HepG2 (cell line): ENCODE measurements at regions not wholly inside any gene's neighbourhood (a gene's known extent, or its start where the extent isn't known, plus 50 kb on each side); places are given as distances from the start of the nearest gene placed in this dataset.

Source experiments
- ATAC-seq: fragments of 200-7000 bp; cut with Tn5 transposase; 3 replicates; pipeline ENCODE4 v1.9.1; 2020; ENCODE audit warnings: mild to moderate bottlenecking, moderate library complexity
- BruUV-seq: library from RNA; stranded (reverse); fragments of 400-500 nt; replicated peaks from 2 replicates; lab custom pipeline; 2021; lab: Mats Ljungman, UMichigan
- CTCF ChIA-PET: fragments of 300-600 bp; formaldehyde crosslinking; extraction: SDS; loops from one replicate; lab custom pipeline; 2021; ENCODE audit warnings: low total read pairs, inconsistent platforms, low intra/inter-chr PET ratio; lab: Yijun Ruan, JAX
- POLR2A ChIA-PET: fragments of 350-600 bp; sonication (Branson Sonifier 250); formaldehyde crosslinking; loops from one replicate; lab custom pipeline; 2020; ENCODE audit warnings: antibody characterized with exemption, inconsistent platforms; lab: Yijun Ruan, JAX
- DNase-seq: peaks from one replicate; pipeline ENCODE4 v3.0.0-alpha.2; 2015; ENCODE audit warnings: low spot score
- FAIRE-seq: peaks from 3 replicates; lab custom pipeline; 2011; peaks lifted over from hg19 to GRCh38; lab: Jason Lieb, UNC
- H2AFZ ChIP-seq: one replicate; pipeline ENCODE4 v1.6.1; 2011; ENCODE audit warnings: low read length, inconsistent platforms
- H3K27ac ChIP-seq: fragments of 300-600 bp; 3 replicates; pipeline ENCODE4 v1.8.0; 2011; ENCODE audit warnings: mixed run types, mild to moderate bottlenecking, mixed read lengths, low read length, inconsistent platforms; ENCODE audit not compliant: insufficient read depth; ENCODE audit errors: extremely low read length
- H3K27me3 ChIP-seq, 2 experiments: fragments of 200-600 bp in 1 of 2; 2 replicates in 1 of 2; 3 replicates in 1 of 2; pipeline versions ENCODE4 v1.6.0 to v1.8.0; 2011; ENCODE audit warnings: low read length in 2 of 2, mild to moderate bottlenecking in 2 of 2, moderate library complexity in 2 of 2, inconsistent platforms in 1 of 2; ENCODE audit not compliant: insufficient read depth in 2 of 2, control insufficient read depth in 1 of 2
- H3K36me3 ChIP-seq, 2 experiments: fragments of 200-600 bp in 1 of 2; replicated peaks in 1 of 2; 2 replicates in 1 of 2; 3 replicates in 1 of 2; pipeline versions ENCODE4 v1.5.1 to v1.8.0; 2011; ENCODE audit warnings: low read length in 2 of 2, inconsistent platforms in 1 of 2; ENCODE audit not compliant: insufficient read depth in 2 of 2, control insufficient read depth in 1 of 2
- H3K4me1 ChIP-seq: 2 replicates; pipeline ENCODE4 v1.5.1; 2012; ENCODE audit warnings: low read length, inconsistent platforms; ENCODE audit not compliant: insufficient read depth
- H3K4me2 ChIP-seq: 2 replicates; pipeline ENCODE4 v1.6.0; 2011; ENCODE audit warnings: low read depth, low read length, inconsistent platforms
- H3K4me3 ChIP-seq, 3 experiments: fragments of 200-600 bp in 1 of 3; sonication (generic), shearing (Covaris generic) in 1 of 3; replicated peaks in 1 of 3; 2 replicates each; pipeline ENCODE4 v1.5.1; 2011 to 2016; ENCODE audit warnings: low read length in 3 of 3, inconsistent platforms in 2 of 3, low read depth in 2 of 3, mild to moderate bottlenecking in 2 of 3, control low read depth in 1 of 3, mixed read lengths in 1 of 3; ENCODE audit not compliant: insufficient read depth in 1 of 3
- H3K79me2 ChIP-seq: one replicate; pipeline ENCODE4 v1.6.1; 2011; ENCODE audit warnings: low read length, inconsistent platforms; ENCODE audit not compliant: insufficient read depth
- H3K9ac ChIP-seq: 2 replicates; pipeline ENCODE4 v1.6.0; 2011; ENCODE audit warnings: mild to moderate bottlenecking, low read depth, low read length, inconsistent platforms; ENCODE audit not compliant: insufficient read depth
- H3K9me3 ChIP-seq: 2 replicates; pipeline ENCODE4 v1.5.1; 2012; ENCODE audit warnings: mild to moderate bottlenecking, low read length
- H4K20me1 ChIP-seq: 2 replicates; pipeline ENCODE4 v1.6.0; 2011; ENCODE audit warnings: inconsistent platforms, mild to moderate bottlenecking, low read length, moderate library complexity; ENCODE audit not compliant: insufficient read depth
- HOXA7 ChIP-seq: sonication (generic); formaldehyde crosslinking; IDR thresholded peaks from 2 replicates; pipeline ENCODE4 v1.8.1; 2022; ENCODE audit warnings: mild to moderate bottlenecking, missing genetic modification reagents, moderate library complexity
- SATB2 ChIP-seq: sonication (generic); formaldehyde crosslinking; IDR thresholded peaks from 2 replicates; pipeline ENCODE4 v1.5.0; 2020; ENCODE audit warnings: missing genetic modification reagents
- ZNF260 ChIP-seq: sonication (generic); formaldehyde crosslinking; IDR thresholded peaks from 2 replicates; pipeline ENCODE4 v1.4.0; 2020; ENCODE audit warnings: missing genetic modification reagents, low read depth, mild to moderate bottlenecking, borderline replicate concordance
- WGBS: methylation state at CpG from one replicate; pipeline ENCODE4 v1.1.6; 2017; ENCODE audit warnings: low lambda C conversion rate; 5-methylcytosine and 5-hydroxymethylcytosine counted together
- in situ Hi-C: cut with HindIII; loops from 2 replicates; pipeline ENCODE4 v1.10.0; 2017; ENCODE audit warnings: low pct_unique_long_range_greater_than_20kb; ENCODE audit not compliant: extremely low pct_ligation_motif_present
- intact Hi-C: fragments of 100-400 bp; cut with micrococcal nuclease; formaldehyde crosslinking; loops from one replicate; pipeline ENCODE4 v1.10.0; 2022; ENCODE audit not compliant: unreplicated experiment
- TF ChIP-seq, protein P1 (sequence below): sonication (generic); formaldehyde crosslinking; IDR thresholded peaks from 2 replicates; pipeline ENCODE4 v1.5.0; 2020; ENCODE audit warnings: missing genetic modification reagents
- TF ChIP-seq, protein P2 (sequence below): sonication (generic); formaldehyde crosslinking; IDR thresholded peaks from 2 replicates; pipeline ENCODE4 v1.4.0; 2020; ENCODE audit warnings: low read depth, mild to moderate bottlenecking, missing genetic modification reagents
- TF ChIP-seq, protein P3 (sequence below): sonication (generic); formaldehyde crosslinking; IDR thresholded peaks from 2 replicates; pipeline ENCODE4 v1.4.0; 2020; ENCODE audit warnings: missing genetic modification reagents; ENCODE audit errors: not compliant biosample characterization

DNA sequence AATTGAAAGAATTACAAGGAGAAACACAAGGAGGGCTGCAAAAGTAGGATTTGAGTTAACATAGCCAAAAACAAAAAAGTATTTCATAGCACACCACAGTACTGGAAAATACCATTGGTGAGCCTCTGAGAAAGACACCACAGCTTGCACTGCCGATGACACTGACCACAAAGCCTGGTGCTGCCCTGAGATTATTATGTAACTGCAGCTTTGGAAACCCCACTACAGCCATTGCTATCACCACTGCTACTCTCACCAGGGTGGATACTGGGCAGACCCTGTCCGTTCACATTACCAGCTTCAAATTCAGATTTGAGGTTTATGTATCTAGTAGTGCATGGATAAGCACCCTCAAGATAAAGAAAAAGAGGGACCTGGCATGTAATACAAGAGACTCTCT is 1246.7 kb upstream of the SORCS1 start (continued):
- TF ChIP-seq, protein P1, sequence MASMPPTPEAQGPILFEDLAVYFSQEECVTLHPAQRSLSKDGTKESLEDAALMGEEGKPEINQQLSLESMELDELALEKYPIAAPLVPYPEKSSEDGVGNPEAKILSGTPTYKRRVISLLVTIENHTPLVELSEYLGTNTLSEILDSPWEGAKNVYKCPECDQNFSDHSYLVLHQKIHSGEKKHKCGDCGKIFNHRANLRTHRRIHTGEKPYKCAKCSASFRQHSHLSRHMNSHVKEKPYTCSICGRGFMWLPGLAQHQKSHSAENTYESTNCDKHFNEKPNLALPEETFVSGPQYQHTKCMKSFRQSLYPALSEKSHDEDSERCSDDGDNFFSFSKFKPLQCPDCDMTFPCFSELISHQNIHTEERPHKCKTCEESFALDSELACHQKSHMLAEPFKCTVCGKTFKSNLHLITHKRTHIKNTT (CRISPR knock-in tag), result no peak
- TF ChIP-seq SATB2 (no peak), ZNF260 (CRISPR knock-in tag) (no peak)
- TF ChIP-seq, all 625 proteins: peak for 0

DNA sequence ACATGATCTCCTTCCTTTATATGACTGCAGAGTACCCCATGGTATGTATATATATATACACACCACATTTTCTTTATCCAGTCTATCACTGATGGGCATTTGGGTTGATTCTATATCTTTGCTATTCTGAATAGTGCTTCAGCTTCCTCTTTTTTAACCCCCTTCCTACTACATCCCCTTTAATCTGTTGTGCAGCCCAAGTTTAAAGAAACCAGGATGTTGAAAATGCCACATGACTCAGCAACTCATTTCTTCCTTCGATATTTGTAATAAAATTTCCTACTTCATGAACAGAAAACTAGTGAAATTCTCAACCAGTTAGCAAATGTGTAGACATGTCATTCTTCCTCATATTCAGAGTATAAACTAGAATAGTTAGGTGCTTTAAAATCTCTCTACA is 1245.7 kb upstream of the SORCS1 start:
- CTCF ChIA-PET, result no interaction called here
- POLR2A ChIA-PET, result no interaction called here
- H2AFZ ChIP-seq, result no peak overlapping the region
- TF ChIP-seq HOXA7 (CRISPR knock-in tag), result no peak
- TF ChIP-seq, protein P2, sequence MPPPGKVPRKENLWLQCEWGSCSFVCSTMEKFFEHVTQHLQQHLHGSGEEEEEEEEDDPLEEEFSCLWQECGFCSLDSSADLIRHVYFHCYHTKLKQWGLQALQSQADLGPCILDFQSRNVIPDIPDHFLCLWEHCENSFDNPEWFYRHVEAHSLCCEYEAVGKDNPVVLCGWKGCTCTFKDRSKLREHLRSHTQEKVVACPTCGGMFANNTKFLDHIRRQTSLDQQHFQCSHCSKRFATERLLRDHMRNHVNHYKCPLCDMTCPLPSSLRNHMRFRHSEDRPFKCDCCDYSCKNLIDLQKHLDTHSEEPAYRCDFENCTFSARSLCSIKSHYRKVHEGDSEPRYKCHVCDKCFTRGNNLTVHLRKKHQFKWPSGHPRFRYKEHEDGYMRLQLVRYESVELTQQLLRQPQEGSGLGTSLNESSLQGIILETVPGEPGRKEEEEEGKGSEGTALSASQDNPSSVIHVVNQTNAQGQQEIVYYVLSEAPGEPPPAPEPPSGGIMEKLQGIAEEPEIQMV (CRISPR knock-in tag), result no peak
- TF ChIP-seq, protein P3, sequence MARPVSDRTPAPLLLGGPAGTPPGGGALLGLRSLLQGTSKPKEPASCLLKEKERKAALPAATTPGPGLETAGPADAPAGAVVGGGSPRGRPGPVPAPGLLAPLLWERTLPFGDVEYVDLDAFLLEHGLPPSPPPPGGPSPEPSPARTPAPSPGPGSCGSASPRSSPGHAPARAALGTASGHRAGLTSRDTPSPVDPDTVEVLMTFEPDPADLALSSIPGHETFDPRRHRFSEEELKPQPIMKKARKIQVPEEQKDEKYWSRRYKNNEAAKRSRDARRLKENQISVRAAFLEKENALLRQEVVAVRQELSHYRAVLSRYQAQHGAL (CRISPR knock-in tag), result no peak
- intact Hi-C loops (no loop called here), in situ Hi-C loops (no loop called here)
- no peak overlapping the region for H3K9ac ChIP-seq
- no peak overlapping the region for H3K4me2 ChIP-seq
- H3K4me3 ChIP-seq, result no peak overlapping the region
- no peaks in the 10 kb centered on the region for H3K27me3 ChIP-seq
- FAIRE-seq (no peak), DNase-seq (no peak), ATAC-seq (no peak)
- H3K79me2 ChIP-seq, result no peaks in the 10 kb centered on the region
- no peaks in the 10 kb centered on the region for H3K4me1 ChIP-seq
- WGBS, result 0% methylated on average over 1 of the region's 1 CpG
- no TSS peak for BruUV-seq
- H4K20me1 ChIP-seq, result no peaks in the 10 kb centered on the region
- no peaks in the 10 kb centered on the region for H3K36me3 ChIP-seq
- no peak overlapping the region for H3K27ac ChIP-seq
- H3K9me3 ChIP-seq, result peaks cover 60% of the 10 kb centered on the region
